ENCODE measurements at regions not wholly inside any gene's neighbourhood (a gene's known extent, or its start where the extent isn't known, plus 50 kb on each side); places are given as distances from the start of the nearest gene placed in this dataset.

DNA sequence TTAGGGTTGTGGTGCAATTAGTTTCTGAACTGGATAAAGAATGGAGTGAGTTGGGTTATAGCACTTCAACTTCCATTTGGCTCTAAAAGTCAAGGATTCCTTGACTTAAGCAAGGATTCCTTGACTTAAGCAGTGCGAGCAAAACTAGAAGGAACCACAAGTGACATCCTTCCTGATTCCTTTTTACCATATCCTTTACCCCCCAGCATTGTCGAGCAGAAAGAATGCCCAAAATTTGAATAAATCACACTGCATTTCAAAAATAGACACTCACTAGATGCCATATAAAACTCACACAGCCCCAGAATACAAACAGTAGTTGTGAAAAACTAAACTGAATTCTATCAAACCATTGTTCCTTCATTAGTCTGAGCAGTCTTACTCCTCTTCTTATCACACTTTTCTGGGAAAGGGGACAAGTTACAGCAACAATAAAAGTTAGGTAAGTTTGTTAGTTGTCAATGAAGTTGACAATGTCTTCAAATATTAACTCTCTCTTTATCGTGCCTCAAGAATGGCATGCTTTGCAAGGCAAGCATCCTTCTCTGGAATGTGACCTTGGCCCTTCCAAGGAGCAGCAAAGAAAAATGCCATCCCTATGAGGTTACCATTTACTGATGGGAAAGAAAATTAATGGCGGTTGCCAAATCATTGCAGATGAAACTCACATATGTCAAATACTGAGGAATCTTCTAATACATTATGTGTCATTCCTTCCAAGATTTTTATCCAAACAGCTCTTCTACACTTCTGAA, 273.3 kb upstream of the ANKRD55 start:
- TF ChIP-seq POLR2AphosphoS5 (IDR thresholded peaks at IDR 0.05; ENCODE audit: low read depth, low read length) (no peak), FOXP2 (optimal IDR thresholded peaks at IDR 0.05; ENCODE audit: borderline replicate concordance, extremely low read depth, extremely low read length, insufficient read depth) (no peak), TAF1 (IDR thresholded peaks at IDR 0.05; ENCODE audit: borderline replicate concordance, insufficient read depth, low read length) (no peak), SIN3A (IDR thresholded peaks at IDR 0.05; ENCODE audit: borderline replicate concordance, insufficient read depth, low read length) (no peak)
- TF ChIP-seq, protein P1, sequence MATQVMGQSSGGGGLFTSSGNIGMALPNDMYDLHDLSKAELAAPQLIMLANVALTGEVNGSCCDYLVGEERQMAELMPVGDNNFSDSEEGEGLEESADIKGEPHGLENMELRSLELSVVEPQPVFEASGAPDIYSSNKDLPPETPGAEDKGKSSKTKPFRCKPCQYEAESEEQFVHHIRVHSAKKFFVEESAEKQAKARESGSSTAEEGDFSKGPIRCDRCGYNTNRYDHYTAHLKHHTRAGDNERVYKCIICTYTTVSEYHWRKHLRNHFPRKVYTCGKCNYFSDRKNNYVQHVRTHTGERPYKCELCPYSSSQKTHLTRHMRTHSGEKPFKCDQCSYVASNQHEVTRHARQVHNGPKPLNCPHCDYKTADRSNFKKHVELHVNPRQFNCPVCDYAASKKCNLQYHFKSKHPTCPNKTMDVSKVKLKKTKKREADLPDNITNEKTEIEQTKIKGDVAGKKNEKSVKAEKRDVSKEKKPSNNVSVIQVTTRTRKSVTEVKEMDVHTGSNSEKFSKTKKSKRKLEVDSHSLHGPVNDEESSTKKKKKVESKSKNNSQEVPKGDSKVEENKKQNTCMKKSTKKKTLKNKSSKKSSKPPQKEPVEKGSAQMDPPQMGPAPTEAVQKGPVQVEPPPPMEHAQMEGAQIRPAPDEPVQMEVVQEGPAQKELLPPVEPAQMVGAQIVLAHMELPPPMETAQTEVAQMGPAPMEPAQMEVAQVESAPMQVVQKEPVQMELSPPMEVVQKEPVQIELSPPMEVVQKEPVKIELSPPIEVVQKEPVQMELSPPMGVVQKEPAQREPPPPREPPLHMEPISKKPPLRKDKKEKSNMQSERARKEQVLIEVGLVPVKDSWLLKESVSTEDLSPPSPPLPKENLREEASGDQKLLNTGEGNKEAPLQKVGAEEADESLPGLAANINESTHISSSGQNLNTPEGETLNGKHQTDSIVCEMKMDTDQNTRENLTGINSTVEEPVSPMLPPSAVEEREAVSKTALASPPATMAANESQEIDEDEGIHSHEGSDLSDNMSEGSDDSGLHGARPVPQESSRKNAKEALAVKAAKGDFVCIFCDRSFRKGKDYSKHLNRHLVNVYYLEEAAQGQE (IDR thresholded peaks at IDR 0.05; ENCODE audit: insufficient read depth in 1 of 2, low read depth in 2 of 2, low read length in 2 of 2) = no peak

DNA sequence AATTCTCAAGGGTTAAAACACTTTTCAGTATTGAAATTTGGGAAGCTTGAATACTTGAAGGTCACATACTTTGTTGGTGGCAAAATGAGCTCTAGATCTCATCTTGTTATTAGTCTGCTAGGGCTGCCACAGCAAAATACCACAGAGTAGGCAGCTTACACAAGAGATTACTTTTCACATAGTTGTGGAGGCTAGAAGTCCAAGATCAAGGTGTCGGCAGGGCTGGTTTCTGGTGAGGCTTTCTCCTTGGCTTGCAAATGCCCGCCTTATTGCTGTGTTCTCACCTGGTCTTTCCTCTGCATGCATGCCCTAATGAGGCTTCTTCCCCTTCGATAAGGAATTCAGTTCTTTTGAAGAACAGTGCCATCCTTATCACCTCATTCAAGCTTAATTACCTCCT, 270.8 kb upstream of the ANKRD55 start:
- TF ChIP-seq FOXP2 (optimal IDR thresholded peaks at IDR 0.05; ENCODE audit: borderline replicate concordance, extremely low read depth, extremely low read length, insufficient read depth) = no peak
- no peak for TF ChIP-seq SIN3A (IDR thresholded peaks at IDR 0.05; ENCODE audit: borderline replicate concordance, insufficient read depth, low read length)
- TF ChIP-seq TAF1 (IDR thresholded peaks at IDR 0.05; ENCODE audit: borderline replicate concordance, insufficient read depth, low read length) = no peak
- TF ChIP-seq, protein P1 (IDR thresholded peaks at IDR 0.05; ENCODE audit: insufficient read depth in 1 of 2, low read depth in 2 of 2, low read length in 2 of 2) = no peak
- TF ChIP-seq POLR2AphosphoS5 (IDR thresholded peaks at IDR 0.05; ENCODE audit: low read depth, low read length) = no peak

DNA sequence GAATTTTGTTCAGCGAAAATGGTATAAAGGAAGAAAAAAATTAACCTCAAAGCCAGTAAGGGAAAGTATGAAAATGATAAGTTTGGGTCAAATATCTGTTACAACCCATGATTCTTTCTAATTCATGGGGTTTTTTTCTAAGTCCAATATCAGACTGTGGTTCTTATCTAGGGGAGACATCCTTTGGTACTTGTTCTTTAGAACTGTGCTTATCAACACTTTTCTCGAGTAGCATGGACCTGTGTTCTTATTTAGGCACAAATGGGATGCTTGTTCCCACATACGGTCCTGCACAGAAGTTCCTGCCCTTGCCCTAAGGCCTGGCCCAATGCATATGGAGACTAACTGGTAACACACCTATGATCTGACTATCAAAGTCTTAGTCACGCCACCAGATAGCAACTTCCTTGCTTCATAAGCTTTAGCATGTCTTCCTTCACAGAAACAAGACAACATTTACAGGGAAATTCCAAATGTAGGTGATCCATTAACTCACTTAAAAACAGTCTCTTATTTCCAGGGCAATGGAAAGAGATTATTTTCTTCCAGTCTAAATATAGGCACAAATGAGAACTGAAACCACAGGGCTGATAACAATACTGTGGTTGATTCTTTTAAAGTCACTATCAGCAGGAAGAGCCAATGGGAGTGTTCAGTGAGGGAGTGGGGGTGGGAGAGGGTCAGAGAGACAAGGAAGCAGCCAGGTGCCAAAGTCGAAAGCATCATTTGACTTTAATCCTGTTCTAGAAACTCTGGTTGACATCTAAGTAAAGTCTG, 268.8 kb upstream of the ANKRD55 start:
- TF ChIP-seq FOXP2 (optimal IDR thresholded peaks at IDR 0.05; ENCODE audit: borderline replicate concordance, extremely low read depth, extremely low read length, insufficient read depth) = no peak
- TF ChIP-seq TAF1 (IDR thresholded peaks at IDR 0.05; ENCODE audit: borderline replicate concordance, insufficient read depth, low read length) = no peak
- no peak for TF ChIP-seq SIN3A (IDR thresholded peaks at IDR 0.05; ENCODE audit: borderline replicate concordance, insufficient read depth, low read length)
- TF ChIP-seq POLR2AphosphoS5 (IDR thresholded peaks at IDR 0.05; ENCODE audit: low read depth, low read length) = no peak
- TF ChIP-seq, protein P1 (IDR thresholded peaks at IDR 0.05; ENCODE audit: insufficient read depth in 1 of 2, low read depth in 2 of 2, low read length in 2 of 2) = no peak

DNA sequence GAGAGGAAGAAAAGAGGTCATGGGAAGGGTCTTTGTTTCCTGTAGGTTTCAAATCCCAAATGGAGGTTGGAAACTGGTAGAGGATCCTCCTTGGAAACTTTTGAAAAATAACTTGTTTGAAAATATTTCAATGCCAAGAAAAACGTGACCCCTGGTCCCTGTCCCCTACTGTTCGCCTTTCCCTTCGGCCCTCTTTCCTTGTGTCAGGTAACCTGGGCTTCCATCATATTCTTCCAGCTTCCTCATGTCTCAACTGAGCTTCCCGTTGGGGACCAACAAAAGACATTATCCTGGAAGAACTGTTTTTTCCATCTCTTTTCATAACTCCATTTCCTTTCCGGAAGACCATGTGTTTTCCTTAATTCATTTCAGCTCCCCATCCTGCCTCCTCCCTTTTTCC, 266.8 kb upstream of the ANKRD55 start:
- TF ChIP-seq SIN3A (IDR thresholded peaks at IDR 0.05; ENCODE audit: borderline replicate concordance, insufficient read depth, low read length) (no peak), POLR2AphosphoS5 (IDR thresholded peaks at IDR 0.05; ENCODE audit: low read depth, low read length) (no peak), TAF1 (IDR thresholded peaks at IDR 0.05; ENCODE audit: borderline replicate concordance, insufficient read depth, low read length) (no peak), FOXP2 (optimal IDR thresholded peaks at IDR 0.05; ENCODE audit: borderline replicate concordance, extremely low read depth, extremely low read length, insufficient read depth) (no peak)
- TF ChIP-seq, protein P1 (IDR thresholded peaks at IDR 0.05; ENCODE audit: insufficient read depth in 1 of 2, low read depth in 2 of 2, low read length in 2 of 2) = no peak

Measured in PFSK-1 (cell line).